ENCODE measurements at regions not wholly inside any gene's neighbourhood (a gene's known extent, or its start where the extent isn't known, plus 50 kb on each side); places are given as distances from the start of the nearest gene placed in this dataset.

DNA sequence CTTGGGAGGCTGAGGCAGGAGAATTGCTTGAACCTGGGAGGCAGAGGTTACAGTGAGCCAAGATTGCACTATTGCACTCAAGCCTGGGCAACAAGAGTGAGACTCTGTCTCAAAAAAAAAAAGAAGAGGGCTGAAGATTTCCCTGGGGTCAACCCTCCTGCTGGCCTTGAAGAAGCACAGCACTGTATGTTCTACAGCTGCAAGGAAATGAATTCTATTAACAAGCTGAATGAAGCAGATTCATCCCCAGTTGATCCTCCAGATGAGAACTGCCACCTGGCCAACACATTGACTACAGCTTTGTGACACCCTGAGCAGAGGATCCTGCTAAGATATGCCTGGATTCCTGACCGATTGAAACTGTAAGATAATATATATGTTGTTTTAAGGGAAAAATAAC lies 129.5 kb downstream of the ADSS2 start:
- TF ChIP-seq, protein P1, sequence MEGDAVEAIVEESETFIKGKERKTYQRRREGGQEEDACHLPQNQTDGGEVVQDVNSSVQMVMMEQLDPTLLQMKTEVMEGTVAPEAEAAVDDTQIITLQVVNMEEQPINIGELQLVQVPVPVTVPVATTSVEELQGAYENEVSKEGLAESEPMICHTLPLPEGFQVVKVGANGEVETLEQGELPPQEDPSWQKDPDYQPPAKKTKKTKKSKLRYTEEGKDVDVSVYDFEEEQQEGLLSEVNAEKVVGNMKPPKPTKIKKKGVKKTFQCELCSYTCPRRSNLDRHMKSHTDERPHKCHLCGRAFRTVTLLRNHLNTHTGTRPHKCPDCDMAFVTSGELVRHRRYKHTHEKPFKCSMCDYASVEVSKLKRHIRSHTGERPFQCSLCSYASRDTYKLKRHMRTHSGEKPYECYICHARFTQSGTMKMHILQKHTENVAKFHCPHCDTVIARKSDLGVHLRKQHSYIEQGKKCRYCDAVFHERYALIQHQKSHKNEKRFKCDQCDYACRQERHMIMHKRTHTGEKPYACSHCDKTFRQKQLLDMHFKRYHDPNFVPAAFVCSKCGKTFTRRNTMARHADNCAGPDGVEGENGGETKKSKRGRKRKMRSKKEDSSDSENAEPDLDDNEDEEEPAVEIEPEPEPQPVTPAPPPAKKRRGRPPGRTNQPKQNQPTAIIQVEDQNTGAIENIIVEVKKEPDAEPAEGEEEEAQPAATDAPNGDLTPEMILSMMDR (IDR thresholded peaks at IDR 0.05) = no peak
- TF ChIP-seq EP300 (IDR thresholded peaks at IDR 0.05) = no peak
- TF ChIP-seq POLR2A (IDR thresholded peaks at IDR 0.05) = no peak

Data from stomach (tissue), 4 donors.